Transverse colon (tissue), 4 donors: ENCODE measurements at regions not wholly inside any gene's neighbourhood (a gene's known extent, or its start where the extent isn't known, plus 50 kb on each side); places are given as distances from the start of the nearest gene placed in this dataset.

Source experiments
- DNase-seq: peaks from one replicate; pipeline ENCODE4 v3.0.0-alpha.2; 2019
- H3K27ac ChIP-seq, 4 donors: fragments of 200-600 bp; sonication (generic); 2 replicates each; pipeline ENCODE4 v1.5.1; 2016 to 2018; ENCODE audit warnings: inconsistent platforms in 4 of 4
- H3K27me3 ChIP-seq: fragments of 200-600 bp; sonication (generic); 2 replicates; pipeline ENCODE4 v1.5.1; 2017; ENCODE audit warnings: inconsistent platforms
- H3K36me3 ChIP-seq, 4 donors: fragments of 200-600 bp; sonication (generic); 2 replicates each; pipeline ENCODE4 v1.5.1; 2017 to 2019; ENCODE audit warnings: inconsistent platforms in 4 of 4
- H3K4me1 ChIP-seq, 4 donors: fragments of 200-600 bp; sonication (generic); 2 replicates each; pipeline ENCODE4 v1.5.1; 2017 to 2020; ENCODE audit warnings: inconsistent platforms in 4 of 4
- H3K4me3 ChIP-seq, 4 donors: fragments of 200-600 bp; sonication (generic); 1 replicate in 1 of 4; 2 replicates in 3 of 4; pipeline versions ENCODE4 v1.5.1 to v1.6.1; 2017 to 2019; ENCODE audit warnings: inconsistent platforms in 4 of 4
- H3K9me3 ChIP-seq, 2 donors: fragments of 200-600 bp; sonication (generic); 2 replicates each; pipeline ENCODE4 v1.5.1; 2017 to 2019; ENCODE audit warnings: inconsistent platforms in 2 of 2
- CTCF ChIP-seq, 5 experiments: fragments of 200-600 bp in 3 of 5; fragments of 450-650 bp in 2 of 5; sonication (generic) in 3 of 5; IDR thresholded peaks; 1 replicate in 2 of 5; 2 replicates in 3 of 5; pipeline ENCODE4 v1.5.1; 2016 to 2017; ENCODE audit warnings: antibody characterized with exemption in 5 of 5, inconsistent platforms in 3 of 5, mild to moderate bottlenecking in 2 of 5, moderate library complexity in 1 of 5
- EP300 ChIP-seq: sonication (generic); formaldehyde crosslinking; IDR thresholded peaks from one replicate; pipeline ENCODE4 v1.6.1; 2017; ENCODE audit warnings: antibody characterized with exemption, low read depth
- POLR2A ChIP-seq: fragments of 450-650 bp; IDR thresholded peaks from one replicate; pipeline ENCODE4 v1.6.1; 2016; ENCODE audit warnings: antibody characterized with exemption, mild to moderate bottlenecking, moderate library complexity
- POLR2AphosphoS5 ChIP-seq, 3 donors: sonication (generic); formaldehyde crosslinking; IDR thresholded peaks; one replicate each; pipeline ENCODE4 v1.6.1; 2016; ENCODE audit warnings: antibody characterized with exemption in 3 of 3
- WGBS, 2 donors: methylation state at CpG; one replicate each; pipeline ENCODE4 v1.1.5; 2018; ENCODE audit warnings: low coverage in 1 of 2; 5-methylcytosine and 5-hydroxymethylcytosine counted together
- in situ Hi-C, 4 donors: fragments of 200-750 bp; cut with MboI; loops; one replicate each; pipeline versions ENCODE4 v1.15.0 to v1.15.1; 2017; ENCODE audit warnings: low sequenced_read_pairs in 3 of 4, low pct_ligation_motif_present in 1 of 4, low pct_unique_long_range_greater_than_20kb in 1 of 4
- intact Hi-C: fragments of 100-400 bp; cut with DNase I; formaldehyde crosslinking; loops from one replicate; pipeline ENCODE4 v1.15.1; 2023; ENCODE audit warnings: low total_unique reads
- small RNA-seq, 4 donors: library from RNA; depleted of rRNA; stranded (forward); fragments of <200 nt; gene quantifications; one replicate each; pipeline ENCODE3, GENCODE V24; 2016

DNA sequence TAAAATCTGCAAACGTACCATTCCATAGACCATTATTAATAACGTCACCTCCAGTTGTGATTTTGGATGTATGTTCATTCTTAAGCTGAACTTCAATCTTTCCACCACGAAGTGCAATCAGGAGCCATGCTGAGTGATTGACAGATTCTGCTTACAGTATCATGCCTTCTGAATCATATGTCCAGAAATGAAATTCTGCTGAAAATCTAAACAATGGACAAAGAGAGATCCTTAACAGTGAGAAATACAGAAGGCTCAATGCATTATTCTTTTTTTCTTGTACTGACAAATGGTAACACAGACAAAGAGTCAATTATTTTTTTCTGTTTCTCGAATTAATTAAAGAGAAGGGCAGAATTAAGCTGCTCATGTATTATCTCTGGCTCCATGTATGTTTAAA lies 1114.5 kb downstream of the EPHA3 start:
- WGBS, 2 donors, result 58 to 65% methylated on average over 4 of the region's 4 CpGs
- TF ChIP-seq POLR2AphosphoS5 (IDR thresholded peaks at IDR 0.05), result no peak
- TF ChIP-seq CTCF (IDR thresholded peaks at IDR 0.05), result no peak
- no peak for TF ChIP-seq POLR2A
- no peak for TF ChIP-seq EP300
- in situ Hi-C loops, result no loop called here
- peaks cover 0 to 4% of the 10 kb centered on the region in 2 donors for H3K9me3 ChIP-seq
- intact Hi-C loops, result no loop called here
- no peak for DNase-seq
- H3K4me1 ChIP-seq, result no peaks in the 10 kb centered on the region
- H3K36me3 ChIP-seq, result no peaks in the 10 kb centered on the region
- no peak overlapping the region for H3K27ac ChIP-seq
- H3K27me3 ChIP-seq, result no peaks in the 10 kb centered on the region
- H3K4me3 ChIP-seq, result no peak overlapping the region

DNA sequence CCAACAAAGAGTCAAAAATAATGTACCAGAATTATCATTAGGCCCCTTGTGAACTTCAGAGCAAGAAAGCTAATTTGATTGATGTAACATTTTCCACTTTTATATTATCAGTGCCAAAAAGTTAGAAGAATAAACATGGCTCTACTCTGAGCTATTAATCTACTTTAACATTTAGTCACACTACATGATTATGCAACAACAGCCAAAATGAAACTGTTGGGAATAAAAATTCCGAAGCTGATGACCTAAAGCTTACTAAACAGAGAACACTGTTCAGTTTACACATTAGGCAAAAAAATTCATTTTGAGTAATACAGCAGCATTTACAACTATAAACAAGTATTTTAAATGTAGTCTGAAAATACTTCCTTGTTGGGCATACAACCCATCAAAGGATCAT lies 1134.1 kb downstream of the EPHA3 start:
- H3K4me3 ChIP-seq, result no peak overlapping the region
- intact Hi-C loops, result no loop called here

GRCh38 chr3:90253131-90253530 lies 1145.7 kb downstream of the EPHA3 start:
- Histone ChIP-seq H3K36me3 (no peaks in the 10 kb centered on the region), H3K9me3 (no peaks in the 10 kb centered on the region), H3K27me3 (no peaks in the 10 kb centered on the region), H3K27ac (no peak overlapping the region), H3K4me3 (no peak overlapping the region), H3K4me1 (no peaks in the 10 kb centered on the region)
- intact Hi-C loops (no loop called here), in situ Hi-C loops (no loop called here)
- no peak for TF ChIP-seq POLR2A
- no peak for TF ChIP-seq CTCF (IDR thresholded peaks at IDR 0.05)
- TF ChIP-seq EP300, result no peak
- TF ChIP-seq POLR2AphosphoS5 (IDR thresholded peaks at IDR 0.05), result no peak
- no peak for DNase-seq
- 55% methylated on average over 2 of the region's 2 CpGs for WGBS, 2 donors

More for the DNA sequence above, 1134.1 kb downstream of the EPHA3 start:
- no peaks in the 10 kb centered on the region for H3K4me1 ChIP-seq
- WGBS, 2 donors, result 58 to 62% methylated on average over 1 of the region's 1 CpG
- H3K36me3 ChIP-seq, result no peaks in the 10 kb centered on the region
- TF ChIP-seq CTCF (IDR thresholded peaks at IDR 0.05) (no peak), POLR2A (no peak), POLR2AphosphoS5 (IDR thresholded peaks at IDR 0.05) (no peak)
- peaks cover 5 to 6% of the 10 kb centered on the region in 2 donors for H3K9me3 ChIP-seq
- no peak for DNase-seq
- H3K27me3 ChIP-seq, result no peaks in the 10 kb centered on the region
- in situ Hi-C loops, result no loop called here
- no peak overlapping the region for H3K27ac ChIP-seq

DNA sequence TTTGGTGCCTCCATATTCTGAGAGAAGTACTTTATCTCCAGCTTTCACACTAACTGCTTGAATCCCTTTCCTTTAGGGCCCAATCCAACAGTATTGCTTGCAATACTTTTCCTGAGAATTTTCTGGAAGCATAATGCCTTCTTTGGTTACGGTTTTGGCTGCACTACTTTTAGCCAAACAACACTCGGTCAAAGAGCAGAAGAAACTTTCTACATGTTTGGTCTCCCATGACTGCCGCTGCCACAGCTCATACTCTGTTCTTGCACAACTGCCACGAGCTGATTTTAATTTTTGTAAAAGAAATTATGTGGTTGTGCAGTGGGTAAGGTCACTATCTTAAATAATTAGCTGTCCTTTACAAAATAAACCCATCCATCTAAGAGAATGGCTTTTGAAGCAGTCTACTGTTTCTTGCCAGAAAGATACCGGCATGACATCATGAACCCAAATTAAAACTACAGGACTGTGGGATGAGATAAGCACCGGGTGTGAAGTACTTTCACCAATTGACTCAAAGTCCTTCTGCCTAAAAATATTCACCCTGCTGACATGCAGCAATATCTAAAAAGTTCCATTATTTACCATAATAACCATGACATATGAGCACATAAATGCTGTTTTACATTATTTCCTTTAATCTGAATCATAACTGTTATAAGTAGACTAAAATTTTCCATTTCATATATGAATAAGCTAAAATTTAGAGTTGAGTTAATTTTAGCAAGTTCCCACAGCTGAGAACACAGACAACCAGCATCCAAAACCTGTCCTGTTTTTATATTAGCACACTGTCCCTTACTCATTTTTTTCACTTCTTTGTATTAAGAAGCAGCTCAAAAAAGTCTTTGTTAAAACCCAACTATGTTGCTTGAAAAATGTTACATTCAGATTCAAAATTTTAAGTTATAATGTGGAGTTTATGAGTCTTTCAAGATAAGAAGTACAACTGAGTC lies 1154.3 kb downstream of the EPHA3 start:
- peaks cover 5 to 23% of the 10 kb centered on the region in 2 donors for H3K9me3 ChIP-seq
- H3K36me3 ChIP-seq, result no peaks in the 10 kb centered on the region
- TF ChIP-seq CTCF (IDR thresholded peaks at IDR 0.05), result no peak
- no peak for TF ChIP-seq POLR2A
- no peak for TF ChIP-seq POLR2AphosphoS5 (IDR thresholded peaks at IDR 0.05)
- TF ChIP-seq EP300, result no peak
- no peaks in the 10 kb centered on the region for H3K27me3 ChIP-seq
- H3K27ac ChIP-seq, result no peak overlapping the region
- intact Hi-C loops, result no loop called here
- 73% methylated on average over 6 of the region's 6 CpGs for WGBS, 2 donors
- H3K4me3 ChIP-seq, result no peak overlapping the region
- in situ Hi-C loops, result no loop called here
- no peak for DNase-seq
- no peaks in the 10 kb centered on the region for H3K4me1 ChIP-seq

Small RNA genes in the stretch of these regions (small RNA-seq; reads per million reads assigned to genes)
- gene HSPE1P19, result 0 reads per million in 4 donors
- 0 reads per million in 4 donors for gene RF00012
- 0 reads per million in 4 donors for gene RNU6-712P
